ENCODE measurements at regions not wholly inside any gene's neighbourhood (a gene's known extent, or its start where the extent isn't known, plus 50 kb on each side); places are given as distances from the start of the nearest gene placed in this dataset.

DNA sequence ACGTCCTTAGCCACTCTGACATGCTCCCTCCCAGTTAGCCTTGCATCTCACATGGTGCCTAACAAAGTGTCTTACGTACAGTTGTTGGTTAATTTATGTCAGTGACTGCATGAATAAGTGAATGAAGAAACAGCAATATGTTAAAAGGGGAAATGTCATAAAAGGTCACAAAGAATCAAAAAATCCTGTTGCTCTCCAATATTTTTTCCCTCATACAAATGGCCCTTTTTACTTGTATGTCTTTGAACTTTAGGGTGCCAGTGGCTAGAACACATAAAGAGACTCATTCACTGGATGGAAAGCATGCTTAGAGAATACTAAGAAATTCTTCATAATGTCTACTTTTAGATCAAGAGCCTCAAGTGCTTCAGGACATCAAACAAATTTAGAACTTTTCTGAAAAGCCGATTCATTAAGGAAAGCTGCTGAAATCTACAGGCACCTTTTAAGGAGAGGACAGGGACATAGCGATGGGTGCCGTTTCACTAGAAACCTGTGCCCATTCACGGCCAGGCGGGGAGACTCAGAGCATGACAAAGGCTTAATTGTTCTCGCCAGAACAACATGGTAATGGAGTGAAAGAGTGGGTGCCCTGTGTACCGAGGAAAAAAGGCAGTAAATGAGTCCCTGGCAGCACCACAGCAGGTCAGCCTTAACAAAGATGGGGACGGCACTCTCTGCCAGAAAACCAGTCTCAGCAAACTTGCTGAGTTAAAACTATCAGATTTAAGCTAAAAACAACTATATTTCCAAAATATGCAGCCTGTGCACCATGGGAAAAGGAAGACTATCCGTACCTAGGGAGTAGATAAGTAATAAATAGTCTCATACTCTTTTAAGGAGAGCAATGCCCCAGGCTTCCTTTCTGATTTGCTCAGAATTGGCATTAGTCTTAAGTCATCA is 71.6 kb upstream of the SPTBN1 start:
- Histone ChIP-seq H3K4me2 (no peak overlapping the region), H3K27me3 (no peaks in the 10 kb centered on the region), H3K79me2 (no peaks in the 10 kb centered on the region), H3K4me3 (no peak overlapping the region), H3K9me2 (replicated peaks; ENCODE audit: insufficient read depth) (no peaks in the 10 kb centered on the region), H3K9me3 (ENCODE audit: low read depth) (no peaks in the 10 kb centered on the region), H3K4me1 (ENCODE audit: insufficient read depth) (no peaks in the 10 kb centered on the region), H4K20me1 (ENCODE audit: insufficient read depth, poor library complexity, severe bottlenecking) (no peaks in the 10 kb centered on the region), H2AFZ (no peak overlapping the region), H3K36me3 (replicated peaks; ENCODE audit: insufficient read depth, low read depth) (no peaks in the 10 kb centered on the region), H3K27ac (no peak overlapping the region)
- no peak for DNase-seq (ENCODE audit: low spot score)
- no peak for TF ChIP-seq EZH2phosphoT487 (IDR thresholded peaks at IDR 0.05; ENCODE audit: low read depth, severe bottlenecking, unreplicated experiment)
- TF ChIP-seq, protein P1, sequence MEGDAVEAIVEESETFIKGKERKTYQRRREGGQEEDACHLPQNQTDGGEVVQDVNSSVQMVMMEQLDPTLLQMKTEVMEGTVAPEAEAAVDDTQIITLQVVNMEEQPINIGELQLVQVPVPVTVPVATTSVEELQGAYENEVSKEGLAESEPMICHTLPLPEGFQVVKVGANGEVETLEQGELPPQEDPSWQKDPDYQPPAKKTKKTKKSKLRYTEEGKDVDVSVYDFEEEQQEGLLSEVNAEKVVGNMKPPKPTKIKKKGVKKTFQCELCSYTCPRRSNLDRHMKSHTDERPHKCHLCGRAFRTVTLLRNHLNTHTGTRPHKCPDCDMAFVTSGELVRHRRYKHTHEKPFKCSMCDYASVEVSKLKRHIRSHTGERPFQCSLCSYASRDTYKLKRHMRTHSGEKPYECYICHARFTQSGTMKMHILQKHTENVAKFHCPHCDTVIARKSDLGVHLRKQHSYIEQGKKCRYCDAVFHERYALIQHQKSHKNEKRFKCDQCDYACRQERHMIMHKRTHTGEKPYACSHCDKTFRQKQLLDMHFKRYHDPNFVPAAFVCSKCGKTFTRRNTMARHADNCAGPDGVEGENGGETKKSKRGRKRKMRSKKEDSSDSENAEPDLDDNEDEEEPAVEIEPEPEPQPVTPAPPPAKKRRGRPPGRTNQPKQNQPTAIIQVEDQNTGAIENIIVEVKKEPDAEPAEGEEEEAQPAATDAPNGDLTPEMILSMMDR (IDR thresholded peaks at IDR 0.05; ENCODE audit: poor library complexity) = no peak
- no peak for TF ChIP-seq EZH2 (IDR thresholded peaks at IDR 0.05; ENCODE audit: borderline replicate concordance)
- WGBS (ENCODE audit: low lambda C conversion rate, missing lambda C conversion rate) = 78% methylated on average over 11 of the region's 11 CpGs

DNA sequence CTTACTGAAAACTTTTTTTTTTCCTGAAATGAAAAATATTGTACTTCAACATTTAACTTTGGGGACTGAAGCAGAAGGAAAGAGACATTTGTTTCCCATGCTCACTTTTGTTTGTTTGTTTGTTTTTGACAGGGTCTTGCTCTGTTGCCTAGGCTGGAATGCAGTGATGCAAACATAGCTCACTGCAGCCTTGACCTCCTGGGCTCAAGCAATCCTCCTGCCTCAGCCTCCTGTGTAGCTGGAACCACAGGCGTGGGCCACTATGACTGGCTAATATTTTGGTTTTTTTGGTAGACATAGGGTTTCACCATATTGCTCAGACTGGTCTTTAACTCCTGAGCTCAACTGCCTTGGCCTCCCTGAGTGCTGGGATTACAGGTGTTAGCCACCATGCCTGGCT is 70.9 kb upstream of the SPTBN1 start:
- DNase-seq (ENCODE audit: low spot score) = no peak
- Histone ChIP-seq H3K4me1 (ENCODE audit: insufficient read depth) (no peaks in the 10 kb centered on the region), H3K9me3 (ENCODE audit: low read depth) (no peaks in the 10 kb centered on the region), H3K9me2 (replicated peaks; ENCODE audit: insufficient read depth) (no peaks in the 10 kb centered on the region), H3K36me3 (replicated peaks; ENCODE audit: insufficient read depth, low read depth) (no peaks in the 10 kb centered on the region), H3K79me2 (no peaks in the 10 kb centered on the region), H3K27me3 (no peaks in the 10 kb centered on the region), H4K20me1 (ENCODE audit: insufficient read depth, poor library complexity, severe bottlenecking) (no peaks in the 10 kb centered on the region), H3K27ac (no peak overlapping the region), H2AFZ (no peak overlapping the region), H3K4me3 (no peak overlapping the region), H3K4me2 (no peak overlapping the region)
- TF ChIP-seq, protein P1 (IDR thresholded peaks at IDR 0.05; ENCODE audit: poor library complexity) = no peak
- TF ChIP-seq EZH2 (IDR thresholded peaks at IDR 0.05; ENCODE audit: borderline replicate concordance) = no peak
- TF ChIP-seq EZH2phosphoT487 (IDR thresholded peaks at IDR 0.05; ENCODE audit: low read depth, severe bottlenecking, unreplicated experiment) = no peak
- WGBS (ENCODE audit: low lambda C conversion rate, missing lambda C conversion rate) = 94% methylated on average over 1 of the region's 1 CpG

DNA sequence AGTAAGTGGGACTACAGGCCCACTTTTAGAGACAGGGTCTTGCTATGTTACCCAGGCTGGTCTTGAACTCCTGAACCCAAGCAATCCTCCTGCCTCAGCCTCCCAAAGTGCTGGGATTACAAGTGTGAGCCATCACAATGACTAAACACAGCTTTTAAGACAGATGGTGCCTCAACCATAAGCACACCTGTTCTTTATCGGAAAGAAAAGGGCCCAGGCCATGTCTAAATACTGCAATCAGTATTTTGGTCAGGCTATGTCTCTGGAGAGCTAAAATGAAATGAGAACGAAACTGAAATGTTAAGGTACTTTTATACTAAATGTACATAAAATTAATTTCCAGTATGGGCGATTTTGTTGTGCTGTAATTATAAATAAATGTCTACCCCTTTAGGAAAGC is 69.5 kb upstream of the SPTBN1 start:
- H2AFZ ChIP-seq = no peak overlapping the region
- H4K20me1 ChIP-seq (ENCODE audit: insufficient read depth, poor library complexity, severe bottlenecking) = no peaks in the 10 kb centered on the region
- H3K4me3 ChIP-seq = no peak overlapping the region
- no peak for DNase-seq (ENCODE audit: low spot score)
- H3K79me2 ChIP-seq = no peaks in the 10 kb centered on the region
- H3K4me1 ChIP-seq (ENCODE audit: insufficient read depth) = no peaks in the 10 kb centered on the region
- no peaks in the 10 kb centered on the region for H3K9me3 ChIP-seq (ENCODE audit: low read depth)
- TF ChIP-seq EZH2 (IDR thresholded peaks at IDR 0.05; ENCODE audit: borderline replicate concordance) (no peak), EZH2phosphoT487 (IDR thresholded peaks at IDR 0.05; ENCODE audit: low read depth, severe bottlenecking, unreplicated experiment) (no peak)
- TF ChIP-seq, protein P1 (IDR thresholded peaks at IDR 0.05; ENCODE audit: poor library complexity) = no peak
- no peaks in the 10 kb centered on the region for H3K36me3 ChIP-seq (replicated peaks; ENCODE audit: insufficient read depth, low read depth)
- H3K27ac ChIP-seq = no peak overlapping the region
- WGBS (ENCODE audit: low lambda C conversion rate, missing lambda C conversion rate) = 96% methylated on average over 3 of the region's 3 CpGs
- no peaks in the 10 kb centered on the region for H3K9me2 ChIP-seq (replicated peaks; ENCODE audit: insufficient read depth)
- no peak overlapping the region for H3K4me2 ChIP-seq
- no peaks in the 10 kb centered on the region for H3K27me3 ChIP-seq
